CD4-positive, alpha-beta T cell treated with Interleukin-17A for 4 hours (primary cell): ENCODE measurements at regions not wholly inside any gene's neighbourhood (a gene's known extent, or its start where the extent isn't known, plus 50 kb on each side); places are given as distances from the start of the nearest gene placed in this dataset.

Source experiments
- DNase-seq: peaks from one replicate; pipeline ENCODE4 v3.0.0-alpha.2; 2020; ENCODE audit warnings: mixed read lengths

DNA sequence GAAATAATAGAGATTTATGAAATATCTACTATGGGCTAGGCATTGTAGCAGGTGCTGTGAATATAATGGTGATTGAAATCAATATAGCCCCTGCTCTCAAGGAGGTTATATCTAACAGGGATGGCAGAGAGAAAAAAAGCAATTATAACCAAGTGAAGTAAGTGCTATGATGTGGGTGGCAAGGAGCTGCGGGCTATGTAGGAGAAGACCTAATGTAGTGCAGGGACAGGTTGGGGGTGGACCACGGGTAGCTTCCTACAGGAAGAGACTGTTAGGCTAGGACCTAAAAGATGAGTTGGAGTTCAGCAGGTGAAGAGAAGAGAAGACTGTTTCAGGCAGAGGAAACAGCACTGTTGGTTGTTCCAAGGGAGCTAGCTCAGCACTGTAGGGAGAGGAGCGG lies 311.0 kb downstream of the KCNRG start:
- no peak for DNase-seq

DNA sequence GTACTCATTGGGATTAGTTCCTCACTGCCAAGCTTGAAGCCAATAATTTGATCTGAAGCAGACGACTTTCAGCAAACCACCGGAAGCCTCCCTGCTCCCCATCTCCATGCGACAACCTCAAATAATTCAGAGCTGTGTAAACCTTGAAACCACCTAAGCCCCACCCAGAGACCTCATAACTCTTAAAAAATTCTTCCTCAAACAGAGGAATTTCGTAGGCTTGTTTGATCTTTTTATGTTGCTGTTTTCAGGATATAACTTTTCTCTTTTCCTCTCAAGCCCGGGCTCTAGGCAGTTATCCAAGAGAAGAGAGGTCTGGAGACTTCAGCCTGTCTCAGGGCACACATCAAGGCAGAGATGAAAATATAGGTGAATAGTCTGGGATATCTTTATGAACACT lies 311.6 kb downstream of the KCNRG start:
- DNase-seq: no peak

DNA sequence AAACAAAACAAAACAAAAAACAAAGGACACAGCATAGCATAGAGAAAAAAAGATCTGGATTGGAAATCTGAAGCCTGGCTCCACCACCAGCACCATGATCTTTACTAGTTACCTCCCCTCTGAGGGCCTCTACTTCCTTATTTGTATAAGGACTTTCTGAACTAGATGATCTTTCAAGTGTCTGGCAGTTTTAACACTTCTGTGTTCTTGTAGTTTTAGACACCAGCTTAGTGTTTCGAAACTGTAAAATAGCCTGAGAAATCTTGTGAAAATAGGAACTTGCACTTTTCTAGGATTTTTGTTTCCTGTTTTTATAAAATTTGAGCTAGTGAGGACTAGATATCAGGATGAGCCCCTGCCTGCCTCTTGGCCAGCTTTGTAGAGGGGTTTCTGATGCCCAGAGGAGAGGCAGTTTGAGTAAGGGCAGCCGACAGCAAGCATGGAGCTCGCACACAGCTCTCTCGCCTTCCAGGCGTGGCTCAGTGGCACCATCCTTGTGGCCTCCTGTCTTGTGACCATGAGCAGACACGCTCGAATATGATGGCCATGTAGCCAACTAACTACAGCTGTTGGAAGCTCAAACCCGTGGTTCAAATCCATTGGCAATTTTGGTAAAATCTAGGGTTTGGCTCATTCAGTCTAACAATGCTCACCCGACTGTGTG lies 319.0 kb downstream of the KCNRG start:
- DNase-seq: no peak

DNA sequence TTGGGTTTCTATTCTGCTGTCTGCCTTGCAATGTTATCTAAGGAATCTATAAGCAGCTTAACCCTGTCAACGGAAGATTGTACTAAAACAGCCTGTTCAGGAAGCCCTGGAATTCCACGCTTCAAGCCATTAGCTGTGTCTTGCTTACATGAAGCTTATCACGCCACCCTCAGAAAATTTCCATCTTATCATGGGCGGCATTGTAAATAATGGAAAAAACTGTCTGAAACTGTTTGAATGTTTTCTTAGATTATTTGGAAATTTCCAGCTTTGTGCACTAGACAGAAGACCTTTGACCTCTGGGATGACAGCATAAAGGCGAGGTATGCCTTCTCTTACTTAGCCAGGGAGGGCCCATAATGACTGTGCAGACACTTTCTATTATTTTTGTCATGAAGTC lies 319.7 kb downstream of the KCNRG start:
- no peak for DNase-seq

DNA sequence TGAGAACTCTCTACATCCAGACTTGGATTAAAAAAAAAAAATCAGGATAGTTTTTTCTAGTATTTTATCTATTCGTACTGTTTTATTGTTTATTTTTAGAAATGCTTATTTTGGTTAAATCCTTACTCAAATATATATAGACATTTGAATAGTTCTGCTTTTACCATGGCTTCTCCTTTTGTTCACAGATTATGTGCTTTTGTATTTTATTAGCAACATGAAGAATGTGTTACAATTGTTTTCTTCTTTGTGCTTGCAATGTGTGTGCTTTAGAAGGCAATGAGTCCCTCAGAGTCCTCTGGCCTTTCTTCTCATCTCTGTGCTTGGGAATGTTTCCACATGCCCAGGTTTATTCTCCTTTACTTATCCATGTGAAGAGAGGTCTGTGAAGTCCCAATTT lies 324.0 kb downstream of the KCNRG start:
- no peak for DNase-seq

DNA sequence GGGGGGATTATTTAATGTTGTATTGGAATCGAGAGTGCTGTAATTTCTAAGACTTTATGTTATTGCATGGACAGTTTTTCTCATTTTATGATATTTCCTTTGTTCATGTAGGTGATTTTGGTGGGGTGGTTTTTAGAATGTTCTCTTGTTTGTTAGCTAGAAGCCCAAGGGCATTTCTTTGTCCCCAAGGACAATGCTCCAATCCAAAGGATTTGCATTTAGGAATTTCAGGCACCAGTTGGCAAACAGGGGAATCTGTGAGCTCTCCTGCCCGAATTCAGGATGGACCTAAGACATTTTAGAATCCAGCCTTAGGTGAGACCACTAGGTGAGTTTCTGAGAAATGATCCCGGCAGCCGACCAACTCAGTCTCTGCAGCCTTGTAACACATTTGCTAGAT lies 324.9 kb downstream of the KCNRG start:
- DNase-seq: no peak

DNA sequence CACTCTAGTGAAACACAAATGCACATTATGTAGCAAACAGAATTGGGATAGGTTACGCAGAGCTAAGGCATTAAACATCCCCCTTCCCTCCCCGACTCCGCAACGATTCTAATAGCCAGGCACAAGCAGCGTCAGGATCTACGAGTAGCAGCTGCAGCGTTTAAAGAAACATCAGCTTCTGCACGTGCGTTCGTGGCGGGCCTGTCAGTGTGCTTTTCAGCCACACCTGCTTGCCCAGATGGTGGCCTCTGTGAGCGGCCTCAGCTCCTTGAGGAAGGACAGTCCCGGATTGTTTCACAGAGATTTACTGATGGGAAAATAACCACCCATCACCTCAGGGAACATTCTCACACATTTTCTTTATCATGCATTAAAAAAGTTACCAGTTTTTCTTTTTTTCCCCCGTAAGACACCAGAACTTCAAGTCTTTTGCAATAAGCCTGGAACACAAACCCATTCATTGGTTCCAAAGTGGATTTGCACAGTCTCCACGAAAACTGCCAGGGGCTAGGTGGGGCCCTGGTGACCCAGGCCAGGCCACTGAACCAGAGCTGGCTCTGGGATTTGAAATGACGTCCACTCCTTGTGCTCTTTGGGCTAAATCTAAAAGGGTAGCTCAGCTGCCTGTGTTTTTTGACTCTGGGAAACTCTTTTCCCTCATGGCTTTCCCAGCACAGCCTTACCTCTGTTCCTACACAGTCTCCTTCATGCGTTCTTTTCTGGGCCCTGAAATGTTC lies 325.5 kb downstream of the KCNRG start:
- DNase-seq: no peak

DNA sequence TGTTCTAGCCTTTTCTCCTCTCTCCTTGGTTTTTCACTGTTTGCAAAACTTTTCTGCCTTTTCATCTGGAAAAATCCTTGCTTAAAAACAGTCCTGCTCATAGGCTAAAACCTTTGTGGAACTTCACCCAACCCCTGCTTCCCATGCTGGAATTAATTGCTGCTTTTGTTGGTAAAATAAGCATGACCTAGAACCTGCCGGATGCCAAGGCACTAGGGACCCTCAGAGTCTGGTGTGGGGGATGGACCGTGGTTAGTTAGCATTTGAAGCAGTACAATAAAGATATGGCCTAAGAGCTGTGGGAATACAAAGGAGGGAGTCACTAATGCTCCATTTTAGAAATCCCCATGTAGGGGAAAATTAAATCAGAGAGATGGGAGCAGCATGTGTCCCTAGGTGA lies 326.3 kb downstream of the KCNRG start:
- no peak for DNase-seq

DNA sequence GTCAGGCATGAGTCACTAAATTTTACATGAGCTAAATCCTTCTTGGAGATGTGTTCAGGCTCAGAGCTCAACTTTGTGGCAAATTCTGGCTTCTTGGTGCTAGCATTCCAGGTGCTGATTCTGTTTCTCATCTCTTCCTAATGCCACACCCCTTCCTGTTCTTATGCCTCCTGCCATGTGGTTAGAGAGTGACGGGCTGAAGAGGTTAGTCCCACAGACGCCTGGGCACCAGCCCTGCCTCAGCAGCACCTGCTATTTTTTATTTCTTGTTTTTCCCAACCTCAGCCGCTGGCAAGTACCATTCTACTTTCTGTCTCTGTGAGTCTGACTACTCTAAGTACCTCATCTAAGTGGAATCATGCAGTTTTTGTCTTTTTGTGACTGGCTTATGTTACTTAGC lies 329.5 kb downstream of the KCNRG start:
- DNase-seq: no peak

DNA sequence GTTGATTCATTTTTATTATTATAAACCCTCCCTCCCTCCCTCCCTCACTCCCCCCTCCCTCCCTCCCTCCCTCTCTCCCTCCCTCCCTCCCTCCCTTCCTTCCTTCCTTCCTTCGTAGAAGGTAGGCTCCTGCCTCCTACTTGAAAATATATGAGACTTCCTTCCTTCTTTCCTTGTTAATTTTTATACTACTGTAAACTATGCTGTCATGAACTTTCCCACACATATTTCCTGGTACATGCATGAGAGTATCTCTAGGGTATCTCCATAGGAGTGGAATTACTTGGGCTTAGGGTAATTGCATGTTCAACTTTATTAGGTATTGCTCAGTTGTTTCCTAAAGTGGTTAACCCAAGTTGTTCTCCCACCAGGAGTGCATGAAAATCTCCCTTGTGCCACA lies 330.6 kb downstream of the KCNRG start:
- no peak for DNase-seq

DNA sequence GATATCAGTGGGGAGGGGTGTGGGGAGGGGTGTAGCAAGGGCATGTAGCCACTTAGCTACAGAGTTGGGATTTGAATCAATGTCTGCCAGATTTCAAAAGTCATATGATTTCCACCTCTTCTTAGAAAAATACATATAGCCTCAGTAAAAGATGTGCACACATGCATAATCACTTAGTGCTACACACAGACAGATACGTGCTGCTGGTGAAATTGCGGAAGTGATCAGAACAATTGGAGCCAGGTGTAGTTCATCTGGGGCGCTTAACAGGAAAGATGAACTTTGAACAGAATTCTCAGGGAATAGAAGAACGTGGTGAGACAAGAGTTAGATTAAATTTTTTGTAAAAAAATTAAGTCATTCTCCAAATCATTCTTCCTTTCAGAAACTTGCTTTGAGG lies 333.1 kb downstream of the KCNRG start:
- no peak for DNase-seq

DNA sequence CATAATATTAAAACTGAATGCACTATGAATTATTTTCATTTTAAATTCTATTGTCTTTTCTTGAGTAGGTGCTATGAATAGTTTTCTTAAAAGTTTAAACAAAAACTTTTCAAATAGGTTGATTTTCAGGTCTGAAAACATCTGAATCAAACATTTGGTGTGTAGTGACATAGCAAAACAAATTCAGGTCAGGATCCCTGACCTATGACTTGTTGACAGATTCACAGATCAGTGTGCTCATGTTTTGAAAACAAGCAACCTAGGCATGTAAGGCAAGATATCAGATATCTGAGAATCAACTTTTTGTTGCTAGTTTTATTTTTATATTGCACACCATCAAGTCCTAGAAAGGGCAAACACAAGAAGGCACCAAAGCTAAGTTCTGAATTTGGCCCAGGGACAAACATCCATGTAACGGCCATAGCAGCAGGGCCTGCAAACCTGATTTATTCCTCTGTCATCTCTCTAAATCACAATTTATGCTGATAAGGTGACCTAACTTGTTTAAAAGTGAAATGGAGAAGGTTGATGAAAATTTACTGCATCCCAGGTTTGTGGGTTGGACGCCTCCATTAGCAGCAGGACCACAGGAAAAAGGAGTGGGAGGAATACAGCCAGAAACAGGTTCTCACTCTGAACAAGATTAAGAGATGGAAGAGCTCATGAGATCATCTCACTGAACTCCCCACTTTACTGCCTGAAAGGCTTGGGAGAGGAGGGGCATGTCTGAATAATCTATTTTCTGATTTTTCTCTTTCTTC lies 337.7 kb downstream of the KCNRG start:
- no peak for DNase-seq

DNA sequence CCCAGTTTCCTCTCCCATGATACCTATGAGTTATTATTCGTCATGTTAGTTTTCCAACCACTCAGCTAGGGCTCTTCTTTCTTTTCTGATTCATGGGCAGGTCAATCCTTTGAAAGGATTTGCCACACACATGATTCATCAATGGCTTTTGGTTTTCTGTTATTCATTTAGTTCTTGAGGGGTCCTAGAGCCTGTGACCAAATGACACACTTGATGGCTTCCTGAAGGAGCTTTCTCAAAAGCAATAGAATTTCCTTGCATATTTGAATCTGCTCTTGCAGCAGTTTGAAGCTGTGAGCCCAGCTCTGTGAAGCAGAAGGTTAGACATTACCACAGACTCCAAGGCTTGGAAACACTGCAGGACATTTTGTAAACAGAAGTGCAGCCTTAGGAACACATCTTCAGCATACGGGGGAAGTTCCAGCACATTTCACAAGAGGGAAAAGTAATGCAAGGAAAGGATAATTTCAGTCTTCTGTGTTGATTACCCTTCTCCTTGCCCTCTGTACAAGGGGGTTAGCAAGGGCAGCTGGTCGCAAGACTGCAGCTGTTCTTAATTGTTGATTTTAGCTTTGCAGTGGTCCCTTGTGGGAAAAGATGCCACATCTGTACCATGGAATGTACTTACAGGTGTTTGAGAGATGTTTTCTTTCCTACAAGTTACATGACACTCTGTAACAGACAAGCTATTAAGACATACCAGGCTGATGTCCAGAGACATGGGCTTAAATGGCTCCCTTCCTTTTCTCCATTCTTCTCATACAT lies 338.6 kb downstream of the KCNRG start:
- DNase-seq: no peak

DNA sequence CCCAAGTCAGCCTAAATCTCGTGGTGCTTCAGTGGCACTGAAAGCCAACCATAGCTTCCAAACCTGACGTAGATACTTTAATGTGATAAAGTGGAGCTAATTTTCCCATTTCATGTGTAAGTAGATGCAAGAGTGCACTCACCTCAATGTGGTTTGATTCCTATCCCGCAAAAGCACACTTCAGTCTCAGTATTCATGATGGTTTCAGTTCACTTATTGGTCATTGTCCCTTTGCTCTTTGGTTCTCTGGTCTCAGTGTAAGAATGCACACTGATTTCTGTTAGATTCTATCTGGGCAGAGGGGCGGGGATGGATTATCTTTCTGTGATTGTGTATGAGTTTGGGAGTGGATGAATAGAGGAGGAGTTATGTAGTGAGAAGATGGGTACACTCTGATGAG lies 340.6 kb downstream of the KCNRG start:
- DNase-seq: no peak

DNA sequence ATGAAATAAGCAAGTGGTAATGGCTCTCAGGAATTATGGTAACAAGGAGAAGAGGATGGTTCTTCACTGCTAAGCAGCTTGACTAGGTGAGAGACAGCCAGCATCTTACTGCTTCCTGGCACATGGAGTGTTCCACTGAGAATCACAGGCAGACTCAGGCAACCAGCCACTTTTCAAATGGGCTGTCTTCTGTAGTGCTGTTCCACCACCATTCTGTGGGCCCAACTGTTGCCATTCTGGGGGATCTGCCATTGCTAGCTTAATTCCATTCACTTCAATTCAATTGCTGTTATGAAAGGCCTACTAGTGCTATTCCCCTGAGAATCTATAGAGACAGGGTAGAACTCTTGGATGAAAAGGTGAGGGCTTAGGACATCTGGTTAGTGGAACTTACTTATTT lies 341.9 kb downstream of the KCNRG start:
- DNase-seq: no peak

DNA sequence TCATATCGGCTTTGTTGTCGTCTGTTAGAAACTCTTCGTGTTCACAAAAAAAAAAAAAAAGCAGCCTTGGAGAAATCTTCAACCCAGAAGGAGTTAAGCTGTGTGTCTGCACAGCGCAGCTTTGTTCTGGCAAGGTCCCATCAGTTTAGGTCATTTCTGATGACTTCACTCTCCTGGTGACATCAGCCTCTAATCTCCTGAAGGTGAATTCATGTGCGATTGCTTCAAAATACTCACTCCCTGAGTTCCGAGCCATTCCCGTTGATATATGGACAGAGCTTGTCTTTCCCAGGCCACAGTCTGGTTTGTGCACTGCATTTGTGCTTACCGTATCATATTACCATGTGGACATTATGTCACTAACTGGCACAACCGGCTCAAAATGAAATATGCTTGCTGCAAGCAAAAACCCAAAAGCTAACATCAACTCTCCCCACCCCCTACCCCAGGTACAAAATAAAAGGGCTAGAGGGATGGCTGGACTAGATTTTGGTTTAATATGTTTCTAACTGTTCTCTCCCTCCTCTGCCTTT lies 342.4 kb downstream of the KCNRG start:
- no peak for DNase-seq

DNA sequence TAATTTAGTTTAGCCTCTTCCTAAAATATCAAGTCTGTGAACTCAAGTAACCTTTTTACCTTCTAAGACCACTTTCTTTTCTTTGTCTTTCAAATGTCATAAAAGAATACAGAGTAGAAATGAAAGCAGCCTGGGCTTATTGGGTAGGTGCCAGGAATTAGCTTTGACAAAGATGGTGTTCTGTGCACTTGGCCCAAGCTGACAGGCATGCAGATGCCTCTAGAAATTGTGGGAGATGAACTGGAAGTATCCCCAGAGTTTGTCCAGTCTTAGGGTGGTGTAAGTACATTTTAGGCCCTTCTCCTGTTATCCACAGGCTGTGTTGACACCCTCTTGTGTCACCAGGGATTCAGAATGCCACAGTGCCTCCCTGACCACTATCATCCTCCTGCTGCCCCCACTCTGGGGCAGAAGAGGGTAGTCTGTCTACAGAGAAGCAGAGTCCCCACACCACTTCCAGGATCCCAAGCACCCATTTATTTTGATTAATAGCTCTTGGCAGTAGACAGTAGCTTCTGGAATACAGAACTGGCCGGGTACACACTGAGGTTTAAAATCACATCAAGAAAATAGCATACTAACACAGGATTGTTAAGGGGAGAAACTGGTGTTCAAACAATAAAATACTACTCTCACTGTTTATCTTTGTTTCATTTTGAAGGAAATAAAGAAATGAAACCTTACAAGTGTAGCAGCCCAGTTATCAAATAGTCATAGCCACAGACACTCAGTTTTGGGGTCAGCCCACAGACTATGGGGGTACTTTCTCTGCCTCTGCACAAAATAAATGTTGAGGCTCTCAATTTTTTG lies 343.2 kb downstream of the KCNRG start:
- no peak for DNase-seq

DNA sequence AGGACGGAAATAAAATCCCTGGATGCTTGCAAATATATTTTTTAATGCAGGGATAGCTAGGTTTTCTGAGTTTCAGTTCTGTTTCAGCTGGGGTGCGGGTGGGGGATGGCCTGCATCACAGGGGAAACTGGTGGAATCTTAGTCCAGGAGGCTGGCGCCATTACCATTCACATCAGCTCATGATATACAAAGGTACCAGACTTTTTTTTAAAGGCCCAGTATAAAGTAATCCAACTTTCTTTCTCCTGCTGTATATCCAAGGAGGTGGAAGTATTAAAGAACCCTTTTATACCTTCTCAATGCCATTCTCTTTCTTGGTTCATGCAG lies 343.8 kb downstream of the KCNRG start:
- DNase-seq: no peak

DNA sequence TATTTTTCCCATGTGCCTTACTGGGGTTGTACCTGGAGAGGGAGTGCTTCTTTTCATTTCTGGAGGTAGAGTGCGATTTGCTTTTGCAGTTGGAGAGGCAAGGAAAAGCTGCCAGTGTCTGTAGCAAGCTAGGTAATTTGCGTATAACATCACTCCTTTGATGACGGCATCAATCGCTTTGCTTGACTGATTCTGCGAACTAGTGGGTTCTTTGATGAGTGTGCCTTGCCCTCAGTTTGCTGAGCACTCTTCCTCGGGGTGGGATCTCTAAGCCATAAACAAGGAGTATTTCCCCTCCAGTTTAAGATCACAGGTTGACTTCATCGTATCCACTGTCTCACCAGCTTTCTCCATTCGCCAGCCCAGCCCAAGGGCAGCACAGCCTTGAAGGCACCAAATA lies 344.5 kb downstream of the KCNRG start:
- DNase-seq: no peak

DNA sequence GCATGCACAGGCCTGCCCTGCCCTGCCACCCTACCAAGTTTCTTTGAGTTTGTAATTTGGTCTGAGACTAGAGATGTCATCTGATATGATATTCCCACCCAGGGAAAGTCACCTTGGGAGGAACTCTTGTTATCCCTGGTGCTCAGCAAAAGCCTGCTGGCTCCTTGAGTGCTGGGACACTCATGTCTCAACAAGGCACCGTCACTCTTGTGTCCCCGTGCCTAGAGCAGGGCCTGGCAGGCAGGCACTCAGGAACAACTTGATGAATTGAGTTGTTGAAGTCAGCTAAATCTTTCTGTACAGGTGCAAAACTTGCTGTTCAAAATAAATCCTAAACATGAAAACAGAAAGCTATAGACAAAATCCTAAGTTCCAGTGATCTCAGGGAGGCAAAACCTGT lies 345.4 kb downstream of the KCNRG start:
- DNase-seq: no peak

DNA sequence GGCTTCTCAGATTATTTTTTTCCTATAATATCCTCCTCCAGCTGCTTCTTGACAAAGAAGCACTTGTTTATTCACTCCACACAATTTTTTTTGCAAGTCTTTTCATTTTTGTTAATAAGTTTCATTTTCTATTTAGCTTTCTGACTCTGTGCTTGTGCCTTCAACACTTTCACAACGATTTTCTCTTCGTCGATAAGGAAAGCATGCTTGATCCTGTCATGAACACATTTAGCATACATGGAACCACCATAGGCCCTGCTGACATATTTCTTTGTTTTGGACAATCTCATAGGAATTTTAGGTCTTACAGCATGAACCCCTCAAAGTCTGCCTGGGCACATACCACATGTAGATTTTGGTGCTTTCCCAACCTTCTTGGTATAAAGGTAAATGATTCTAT lies 346.0 kb downstream of the KCNRG start:
- no peak for DNase-seq
